Tibial artery (tissue), 4 donors: ENCODE measurements at regions not wholly inside any gene's neighbourhood (a gene's known extent, or its start where the extent isn't known, plus 50 kb on each side); places are given as distances from the start of the nearest gene placed in this dataset.

Source experiments
- DNase-seq, 2 donors: peaks; one replicate each; pipeline ENCODE4 v3.0.0-alpha.2; 2019
- H3K27ac ChIP-seq, 2 donors: fragments of 200-600 bp; sonication (generic) in 1 of 2; 1 replicate in 1 of 2; 2 replicates in 1 of 2; pipeline ENCODE4 v1.5.1; 2018 to 2019; ENCODE audit warnings: mild to moderate bottlenecking in 1 of 2
- H3K27me3 ChIP-seq, 2 donors: fragments of 200-600 bp; sonication (generic) in 1 of 2; one replicate each; pipeline versions ENCODE4 v1.5.1 to v1.6.0; 2016 to 2019
- H3K36me3 ChIP-seq, 3 donors: fragments of 200-600 bp; sonication (generic) in 2 of 3; one replicate each; pipeline ENCODE4 v1.5.1; 2016 to 2019; ENCODE audit warnings: mild to moderate bottlenecking in 2 of 3
- H3K4me1 ChIP-seq, 4 donors: fragments of 200-600 bp; sonication (generic) in 2 of 4; 1 replicate in 3 of 4; 2 replicates in 1 of 4; pipeline ENCODE4 v1.5.1; 2016 to 2019
- H3K4me3 ChIP-seq, 2 donors: fragments of 200-600 bp; sonication (generic) in 1 of 2; 1 replicate in 1 of 2; 2 replicates in 1 of 2; pipeline ENCODE4 v1.5.1; 2018 to 2019; ENCODE audit warnings: mild to moderate bottlenecking in 2 of 2
- H3K9me3 ChIP-seq, 3 donors: fragments of 200-600 bp; sonication (generic) in 1 of 3; one replicate each; pipeline ENCODE4 v1.5.1; 2016 to 2019
- CTCF ChIP-seq, 2 experiments: fragments of 200-600 bp in 1 of 2; fragments of 450-650 bp in 1 of 2; IDR thresholded peaks; one replicate each; pipeline ENCODE4 v1.5.1; 2017 to 2019; ENCODE audit warnings: antibody characterized with exemption in 2 of 2, mild to moderate bottlenecking in 1 of 2, moderate library complexity in 1 of 2
- intact Hi-C: fragments of 100-400 bp; cut with DNase I; formaldehyde crosslinking; loops from one replicate; pipeline ENCODE4 v1.15.0; 2023; ENCODE audit warnings: low total_unique reads

- intact Hi-C loops = no loop called here
- Histone ChIP-seq H3K36me3 (no peaks in the 10 kb centered on the region), H3K4me1 (peaks cover 0 to 23% (median 10%) of the 10 kb centered on the region in 4 donors), H3K9me3 (no peaks in the 10 kb centered on the region), H3K4me3 (peak overlapping the region; percentile 29 to 47), H3K27ac (peak overlapping the region; percentile 81 to 92), H3K27me3 (no peaks in the 10 kb centered on the region)
- DNase-seq = no peak
- TF ChIP-seq CTCF (IDR thresholded peaks at IDR 0.05) = no peak
Observed at GRCh38 chr18:76266236-76266991, 228.6 kb downstream of the ZNF516 start.

- peak; percentile 78 to 82 for DNase-seq
- Histone ChIP-seq H3K27me3 (no peaks in the 10 kb centered on the region), H3K9me3 (no peaks in the 10 kb centered on the region), H3K4me1 (peaks cover 0 to 23% (median 10%) of the 10 kb centered on the region in 4 donors), H3K4me3 (peak overlapping the region; percentile 29 to 47), H3K27ac (peak overlapping the region; percentile 81 to 92), H3K36me3 (no peaks in the 10 kb centered on the region)
- intact Hi-C loops = no loop called here
- no peak for TF ChIP-seq CTCF (IDR thresholded peaks at IDR 0.05)
Observed at GRCh38 chr18:76265497-76266235, 229.4 kb downstream of the ZNF516 start.

DNA sequence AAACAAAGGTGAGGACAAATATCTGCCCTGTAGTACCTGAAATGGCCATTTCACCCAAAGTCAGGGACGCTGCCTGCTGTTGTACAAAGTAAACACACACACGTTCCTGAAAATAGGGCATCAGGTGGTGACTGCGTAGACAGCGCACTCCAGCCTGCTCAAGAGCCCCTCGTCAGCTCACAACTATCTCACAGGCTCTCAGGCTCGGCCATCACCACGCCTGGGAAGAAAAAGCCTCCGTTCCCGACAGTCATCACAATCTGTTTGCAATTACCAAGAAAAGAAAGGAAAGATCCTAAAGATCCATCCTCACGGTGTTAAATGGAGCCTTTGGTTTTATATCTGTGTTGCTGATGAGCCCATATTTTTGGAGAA is 230.2 kb downstream of the ZNF516 start:
- Histone ChIP-seq H3K4me3 (no peak overlapping the region), H3K36me3 (no peaks in the 10 kb centered on the region), H3K27ac (peak overlapping the region; percentile 65 to 81), H3K4me1 (peaks cover 0 to 23% (median 10%) of the 10 kb centered on the region in 4 donors), H3K27me3 (no peaks in the 10 kb centered on the region), H3K9me3 (no peaks in the 10 kb centered on the region)
- no peak for TF ChIP-seq CTCF (IDR thresholded peaks at IDR 0.05)
- DNase-seq = no peak
- intact Hi-C loops = no loop called here

DNA sequence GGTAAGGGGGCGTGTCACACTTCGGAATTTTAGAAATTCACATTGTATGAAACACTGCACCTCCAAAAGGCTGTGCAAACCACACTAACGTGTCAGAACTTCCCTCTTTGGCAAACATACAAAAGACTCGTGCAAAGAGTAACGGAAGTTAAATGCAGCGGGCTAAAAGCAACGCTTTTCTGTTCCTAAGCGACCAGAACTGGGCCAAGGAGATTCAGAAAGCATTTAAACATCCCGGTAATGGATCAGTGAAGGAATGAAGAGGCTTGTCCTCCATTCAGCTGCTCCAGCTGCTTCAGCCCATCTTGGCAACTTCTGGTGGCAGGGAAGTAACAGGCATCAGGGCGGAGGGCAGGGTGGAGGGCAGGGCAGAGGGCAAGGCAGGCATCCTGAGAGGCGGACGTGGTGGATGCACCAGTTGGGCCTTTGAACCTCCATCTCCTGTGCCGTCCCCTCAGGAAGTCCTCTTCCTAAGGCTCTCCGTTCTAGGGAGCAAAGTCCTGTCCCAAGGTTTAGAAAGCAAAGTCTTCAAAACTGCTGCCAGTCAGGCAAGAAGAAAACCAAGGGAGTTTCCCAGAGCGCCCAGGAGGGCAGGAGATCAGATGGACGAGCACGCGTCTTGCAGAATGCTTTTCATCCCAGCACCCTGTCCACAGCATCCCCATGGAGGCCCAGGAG is 230.7 kb downstream of the ZNF516 start:
- Histone ChIP-seq H3K27ac (peak overlapping the region; percentile 65 to 81), H3K36me3 (no peaks in the 10 kb centered on the region), H3K27me3 (peaks cover 0 to under 1% of the 10 kb centered on the region in 2 donors), H3K4me3 (no peak overlapping the region), H3K4me1 (peaks cover 0 to 23% (median 10%) of the 10 kb centered on the region in 4 donors), H3K9me3 (no peaks in the 10 kb centered on the region)
- TF ChIP-seq CTCF (IDR thresholded peaks at IDR 0.05) = no peak
- no peak for DNase-seq
- intact Hi-C loops = no loop called here

DNA sequence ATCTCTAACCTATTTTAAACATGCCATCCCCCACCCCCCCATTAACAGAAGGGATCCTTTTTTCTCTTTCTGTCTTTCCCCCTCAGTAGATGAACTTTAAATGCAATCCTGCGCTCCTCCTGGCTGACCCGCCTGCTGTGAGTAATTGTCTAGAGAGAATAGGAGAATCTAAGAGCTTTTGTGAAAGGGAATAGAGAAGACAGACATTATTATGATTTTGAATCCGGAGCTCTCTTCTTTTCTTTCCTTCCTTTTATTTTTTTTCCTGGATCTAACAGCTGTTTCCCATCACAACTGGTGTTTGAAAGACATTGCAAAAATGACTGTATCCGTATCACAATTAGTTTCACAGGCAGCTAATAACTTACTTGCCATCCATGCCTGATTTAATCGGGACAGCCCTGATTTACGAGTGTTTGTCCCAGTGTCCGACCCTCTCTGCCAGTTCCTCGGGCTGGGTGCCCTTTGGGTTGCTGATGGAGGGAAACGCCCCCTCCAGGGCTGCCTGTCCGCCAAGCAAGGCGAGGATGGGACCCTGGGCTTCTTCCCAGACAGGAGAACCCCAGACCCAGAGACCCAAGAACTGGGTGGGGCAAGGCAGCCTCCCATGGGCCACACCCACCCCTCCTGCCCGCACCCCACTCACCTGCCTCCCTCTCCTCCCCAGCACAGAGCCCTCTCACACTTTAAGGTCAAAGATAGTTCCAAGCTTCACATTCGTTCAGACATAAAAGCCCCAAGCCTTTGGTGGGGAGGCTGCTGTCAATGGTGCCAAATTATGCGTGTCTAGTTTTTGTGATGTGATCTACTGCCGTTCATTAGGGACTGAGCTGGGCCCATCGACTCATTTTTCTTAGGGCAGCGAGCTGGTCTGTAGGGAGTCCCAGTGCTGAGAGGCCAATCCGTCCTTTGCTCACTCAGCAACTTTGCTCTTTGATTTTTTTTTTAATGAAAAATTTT is 231.7 kb downstream of the ZNF516 start:
- Histone ChIP-seq H3K9me3 (no peaks in the 10 kb centered on the region), H3K27ac (no peak overlapping the region), H3K36me3 (no peaks in the 10 kb centered on the region), H3K4me3 (no peak overlapping the region), H3K4me1 (peaks cover 0 to 23% (median 10%) of the 10 kb centered on the region in 4 donors), H3K27me3 (peaks cover 0 to 3% of the 10 kb centered on the region in 2 donors)
- intact Hi-C loops = no loop called here
- TF ChIP-seq CTCF (IDR thresholded peaks at IDR 0.05) = no peak
- no peak for DNase-seq
